ENCODE measurements at regions not wholly inside any gene's neighbourhood (a gene's known extent, or its start where the extent isn't known, plus 50 kb on each side); places are given as distances from the start of the nearest gene placed in this dataset.
A peak's percentile ranks its signal among the peaks of the same experiment; 100 is the strongest.

DNA sequence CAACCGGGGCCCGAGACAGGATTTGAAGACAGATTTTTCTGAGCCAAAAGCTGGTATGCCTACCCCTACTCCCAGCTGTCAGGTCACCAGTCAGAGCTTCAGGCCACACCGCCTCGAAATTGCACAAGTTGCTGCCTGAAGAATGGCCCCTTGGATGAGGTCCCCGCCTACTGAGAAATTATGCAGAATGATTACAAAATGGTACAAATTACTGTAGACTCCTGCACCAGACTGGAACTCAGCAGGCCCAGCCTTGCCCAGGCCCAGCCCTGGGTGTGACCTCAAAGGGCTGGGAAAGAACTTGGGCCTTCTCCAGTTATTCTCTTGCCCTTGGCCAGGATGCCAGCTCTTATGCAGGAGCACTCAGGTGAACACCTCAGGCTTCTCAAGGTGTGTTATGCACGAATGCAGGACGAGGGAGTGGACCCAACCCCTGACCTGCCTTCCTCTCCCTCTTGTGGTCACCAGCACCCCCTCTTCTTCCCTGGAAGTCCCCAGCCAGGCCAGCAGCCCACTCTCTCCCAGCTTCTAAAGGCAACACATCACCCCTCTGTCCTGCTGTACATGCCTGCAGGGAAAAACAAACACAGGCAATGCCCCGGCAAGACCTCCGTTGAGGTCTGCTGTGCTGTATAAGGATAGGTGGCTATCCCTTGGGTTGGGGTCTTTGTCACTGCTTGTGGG lies 88.7 kb upstream of the NAA20 start:
- DNase-seq (ENCODE audit: low spot score): no peak

GRCh38 chr20:19929012-19929360 lies 88.2 kb upstream of the NAA20 start:
- DNase-seq (ENCODE audit: low spot score): no peak

- no peak for DNase-seq (ENCODE audit: low spot score)
Measured at GRCh38 chr20:19929481-19930145, 87.5 kb upstream of the NAA20 start.

DNA sequence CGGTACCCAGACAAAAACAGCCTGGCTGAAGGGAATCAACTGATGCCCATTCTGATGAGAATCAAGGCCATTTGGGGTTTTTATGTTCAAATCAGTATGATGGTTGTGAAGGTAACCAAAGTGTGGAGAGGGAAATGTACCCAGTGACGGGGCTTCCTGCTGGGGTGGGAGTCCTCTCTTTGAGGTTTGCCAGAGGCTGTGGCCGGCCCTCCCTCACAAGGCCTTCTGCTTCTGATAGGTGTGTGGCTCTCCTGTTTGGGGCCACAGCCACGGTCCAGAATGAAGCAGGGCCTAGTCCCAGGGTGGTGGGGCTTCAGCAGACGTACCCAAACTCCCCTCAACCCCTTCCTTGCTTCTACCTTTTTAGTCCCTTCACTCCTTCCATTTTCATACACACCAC lies 86.7 kb upstream of the NAA20 start:
- DNase-seq (ENCODE audit: low spot score): no peak

DNA sequence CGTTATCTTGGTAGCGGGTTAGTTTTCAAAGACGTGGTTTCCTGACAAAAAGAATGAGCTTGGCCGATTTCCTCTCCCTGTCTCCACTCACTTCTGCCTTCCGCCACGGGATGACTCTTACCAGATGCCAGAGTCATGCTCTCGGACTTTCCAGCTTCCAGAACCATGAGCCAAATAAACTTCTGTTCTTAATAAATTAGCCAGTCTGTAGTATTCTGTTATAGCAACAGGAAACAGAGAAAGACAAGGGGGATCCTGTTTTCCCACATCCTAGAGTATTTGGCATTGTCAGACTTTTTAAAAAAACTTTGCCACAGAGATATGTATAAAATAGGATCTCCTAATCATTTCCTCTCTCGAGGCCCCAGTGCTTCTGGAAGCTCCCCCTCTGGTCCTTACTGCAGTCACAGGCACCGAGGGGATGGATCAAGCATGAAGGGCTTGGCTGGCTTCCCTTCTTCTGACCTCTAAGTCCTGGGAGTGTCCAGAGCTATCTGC lies 84.9 kb upstream of the NAA20 start:
- DNase-seq (ENCODE audit: low spot score): no peak

- DNase-seq (ENCODE audit: low spot score): peak; percentile 90
Measured at GRCh38 chr20:19934792-19935491, 82.2 kb upstream of the NAA20 start.

DNA sequence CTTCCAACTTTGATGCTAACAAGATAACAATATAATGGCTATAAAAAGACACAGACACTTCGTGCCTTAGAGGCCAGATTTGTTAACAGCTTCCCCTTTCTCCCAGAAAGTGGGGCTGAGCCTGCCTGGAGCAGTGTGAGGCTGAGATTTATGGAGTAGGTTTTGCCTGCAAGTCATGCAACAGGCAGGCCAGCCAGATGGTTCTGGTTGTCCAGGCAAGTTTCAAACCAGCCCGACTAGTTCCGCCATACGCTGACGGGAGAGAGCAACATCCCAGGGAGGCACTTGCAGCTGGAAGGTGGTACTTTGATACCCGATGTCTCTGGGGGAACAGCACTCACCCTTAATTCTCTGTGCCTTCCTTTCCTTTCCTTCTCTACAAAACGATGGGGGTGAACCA lies 81.3 kb upstream of the NAA20 start:
- DNase-seq (ENCODE audit: low spot score): no peak

DNA sequence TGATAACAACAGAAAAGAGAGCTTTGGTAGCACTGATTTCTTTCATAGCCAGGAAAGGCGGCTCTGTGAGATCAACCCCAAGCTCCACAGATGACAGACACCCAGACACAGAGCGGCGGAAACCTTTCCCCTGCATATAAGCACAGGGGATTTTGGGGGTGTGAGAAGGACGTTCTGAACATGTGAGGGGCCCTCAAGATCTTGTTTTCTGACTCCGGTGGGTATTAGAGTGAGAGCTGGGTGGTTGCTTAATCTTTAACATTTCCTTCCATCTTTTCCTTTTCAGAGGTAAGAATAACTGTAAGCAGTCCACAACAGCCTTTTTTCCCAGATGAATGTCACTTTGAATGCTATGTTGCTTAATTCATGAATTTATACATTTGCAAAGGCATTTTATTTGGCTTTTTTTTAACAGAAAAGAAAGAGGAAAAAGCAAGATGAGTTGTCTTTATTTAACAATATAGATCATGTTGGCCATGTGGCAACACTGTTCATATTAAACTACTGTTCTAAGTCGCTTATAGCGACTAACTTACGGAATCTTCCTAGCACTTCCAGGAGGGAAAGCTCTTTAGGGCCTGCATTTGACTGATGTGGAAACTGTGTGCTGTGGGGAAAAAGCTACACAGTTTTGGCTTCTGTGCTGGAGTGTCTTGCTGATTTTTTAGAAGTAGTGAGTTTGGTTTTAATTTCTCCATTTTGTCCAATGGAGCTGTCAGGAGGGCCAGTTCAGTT lies 80.5 kb upstream of the NAA20 start:
- no peak for DNase-seq (ENCODE audit: low spot score)

DNA sequence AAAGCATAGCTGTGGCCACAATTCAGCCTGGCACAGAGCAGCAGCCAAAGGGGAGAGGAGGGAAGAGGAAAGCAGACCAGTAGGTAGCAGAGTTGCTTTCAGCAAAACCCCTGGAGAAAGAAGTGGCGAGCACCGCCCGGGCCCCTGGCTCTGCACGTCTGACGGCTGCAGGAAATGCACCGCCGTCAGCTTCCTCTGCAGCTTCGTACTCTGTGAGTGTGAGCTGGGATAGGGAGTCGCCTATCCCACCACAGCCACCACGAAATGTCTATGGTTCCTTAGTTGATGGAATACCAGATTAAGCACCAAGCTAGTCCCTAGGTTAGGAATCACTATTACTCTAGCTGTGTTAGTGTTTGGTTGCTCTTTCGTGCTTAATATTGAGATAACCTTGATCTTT lies 79.9 kb upstream of the NAA20 start:
- no peak for DNase-seq (ENCODE audit: low spot score)

- DNase-seq (ENCODE audit: low spot score): no peak
Measured at GRCh38 chr20:19937651-19938420, 79.3 kb upstream of the NAA20 start.

DNA sequence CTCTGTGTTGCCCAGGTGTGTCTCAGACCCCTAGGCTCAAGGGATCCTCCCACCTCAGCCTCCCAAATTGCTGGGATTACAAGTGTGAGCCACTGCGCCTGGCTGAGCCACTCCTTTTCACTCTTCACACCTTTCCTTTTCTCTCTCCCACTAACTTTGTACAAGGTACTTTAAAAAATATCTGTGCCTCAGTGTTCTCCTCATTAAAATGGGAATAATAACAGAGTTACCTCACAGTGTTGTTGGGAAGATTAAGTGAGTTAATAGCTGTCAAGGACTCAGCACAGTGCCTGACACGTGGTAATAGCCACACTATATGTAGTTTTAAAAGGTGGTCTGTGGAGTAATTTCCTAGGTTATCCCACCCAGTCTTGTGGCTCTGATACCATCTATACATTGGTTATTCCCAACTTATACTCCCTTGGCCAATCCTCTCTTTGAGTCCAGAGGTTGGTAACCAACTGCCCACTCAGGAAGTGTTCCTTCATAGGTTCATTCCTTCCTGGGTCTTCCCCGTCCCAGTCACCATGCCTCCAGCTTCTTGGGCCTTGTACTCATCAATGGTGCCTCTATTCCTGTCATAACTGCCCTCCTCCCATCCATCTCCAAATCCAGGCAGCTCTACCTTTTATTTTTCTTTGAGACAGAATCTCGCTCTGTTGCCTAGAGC lies 78.6 kb upstream of the NAA20 start:
- no peak for DNase-seq (ENCODE audit: low spot score)

DNA sequence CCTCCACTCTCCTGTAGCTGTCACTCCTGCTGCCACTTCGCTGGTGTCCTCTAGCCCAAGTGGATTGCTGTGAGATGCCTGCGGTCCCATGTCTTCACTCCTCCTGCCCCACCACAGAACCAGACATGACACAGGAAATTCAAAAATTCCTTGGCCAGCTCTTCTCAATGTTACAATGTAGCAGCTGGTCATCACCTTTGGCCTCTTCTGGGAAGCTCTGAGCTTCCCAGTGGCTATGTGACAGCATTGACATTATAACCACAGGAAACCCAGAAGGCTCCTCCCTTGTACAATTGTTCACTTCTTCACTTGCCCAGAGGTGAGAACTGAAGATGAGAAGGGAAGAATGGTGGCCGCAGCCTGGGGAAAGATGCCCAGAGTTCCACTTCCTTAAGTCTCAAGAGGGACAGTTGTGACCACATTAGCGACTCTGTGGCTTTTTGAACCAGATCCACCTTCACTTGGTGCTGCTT lies 76.1 kb upstream of the NAA20 start:
- DNase-seq (ENCODE audit: low spot score): no peak

GRCh38 chr20:19942611-19943010 lies 74.6 kb upstream of the NAA20 start:
- no peak for DNase-seq (ENCODE audit: low spot score)

DNA sequence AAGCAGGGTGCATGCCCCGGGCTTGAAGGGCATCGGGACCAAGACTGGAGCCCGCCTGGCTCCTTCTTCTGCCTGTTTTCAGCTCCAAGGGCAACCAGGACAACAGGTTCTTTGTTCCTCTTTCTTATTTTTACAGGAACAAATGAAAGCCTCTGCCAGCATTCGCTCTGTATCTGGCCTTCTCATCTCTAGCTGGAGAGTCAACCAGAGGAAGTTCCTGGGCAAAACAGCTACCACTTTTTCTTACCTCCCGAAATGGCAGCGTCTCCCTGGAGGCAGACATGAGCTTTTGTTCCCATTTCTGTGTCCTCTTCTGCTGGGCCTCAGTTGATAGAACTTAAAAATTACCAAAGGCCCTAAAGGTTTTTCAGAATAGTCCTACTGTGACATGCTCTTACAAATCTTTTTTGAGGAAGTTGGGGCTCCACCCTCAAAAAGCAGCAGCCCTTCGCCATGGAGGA lies 74.1 kb upstream of the NAA20 start:
- DNase-seq (ENCODE audit: low spot score): peak; percentile 79

GRCh38 chr20:19944772-19945459 lies 72.2 kb upstream of the NAA20 start:
- no peak for DNase-seq (ENCODE audit: low spot score)

DNA sequence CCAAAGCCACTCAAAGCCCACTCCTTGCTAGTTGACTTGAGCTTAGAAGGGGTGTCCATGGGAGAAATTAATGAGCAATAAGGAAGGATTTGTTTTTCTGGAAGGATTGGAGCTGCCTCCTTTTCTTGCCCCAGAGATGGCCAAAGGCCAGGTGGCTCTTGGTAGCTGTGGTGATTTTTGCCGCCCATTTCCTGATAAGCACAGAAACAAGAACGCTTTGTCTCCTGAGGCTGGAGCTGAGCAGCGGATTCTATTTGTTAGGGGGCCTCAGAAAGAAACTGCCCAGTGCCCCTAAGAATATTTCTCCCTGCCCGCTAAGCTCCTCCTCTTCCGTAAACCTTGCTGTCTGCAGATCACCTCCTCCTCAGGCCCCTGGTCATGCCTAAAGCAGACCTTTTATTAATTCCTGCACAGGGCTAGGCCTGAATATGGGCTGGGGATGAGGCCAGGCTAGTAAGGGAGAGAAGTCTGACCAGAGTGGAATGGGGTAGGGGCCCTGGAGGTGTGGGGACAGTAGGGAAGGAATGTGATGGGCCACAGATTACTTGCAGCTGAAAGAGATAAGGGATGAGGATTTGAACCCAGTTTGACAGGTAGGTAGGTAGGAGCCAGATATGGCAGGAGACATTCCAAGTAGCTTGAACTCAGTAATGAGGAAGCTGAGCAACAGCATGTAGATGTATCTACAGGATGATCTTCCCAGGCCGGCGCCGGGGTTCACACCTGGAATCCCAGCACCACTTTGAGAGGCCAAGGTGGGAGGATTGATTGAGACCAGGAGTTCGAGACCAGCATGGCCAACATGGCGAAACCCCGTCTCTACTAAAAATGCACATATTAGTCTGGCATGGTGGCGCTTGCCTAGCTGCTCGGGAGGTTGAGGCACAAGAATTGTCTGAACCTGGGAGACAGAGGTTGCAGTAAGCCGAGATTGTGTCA lies 71.2 kb upstream of the NAA20 start:
- DNase-seq (ENCODE audit: low spot score): no peak

DNA sequence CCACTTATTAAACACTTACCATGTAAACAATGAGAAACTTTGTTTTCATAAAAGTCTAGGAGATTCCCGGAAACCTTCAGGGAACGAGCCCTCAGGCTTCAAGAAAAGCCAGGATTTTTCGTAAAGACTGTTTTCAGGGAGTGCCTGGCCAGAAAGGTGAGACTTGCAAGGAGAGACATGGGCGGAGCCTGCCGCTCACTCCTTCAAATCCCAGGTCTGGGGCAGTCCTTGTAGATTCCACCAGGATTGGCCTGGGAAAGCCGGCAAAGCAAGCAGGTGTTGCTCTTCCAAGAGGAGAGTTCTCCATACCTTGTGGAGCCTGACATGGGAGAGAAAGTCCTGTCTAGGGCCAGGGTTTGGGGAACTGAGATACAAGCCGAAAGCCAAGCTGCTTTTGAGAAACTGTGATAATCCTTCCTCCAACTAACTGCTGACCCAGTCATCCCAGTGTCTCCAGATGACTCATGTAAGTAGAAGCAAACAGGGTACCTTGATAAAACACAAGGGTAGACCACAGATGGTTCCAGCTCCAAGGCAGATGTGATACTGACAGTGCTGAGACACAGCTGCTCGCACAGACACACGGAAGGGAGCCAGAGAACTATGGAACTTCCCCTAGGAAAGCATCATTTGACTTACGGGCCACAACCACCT lies 69.4 kb upstream of the NAA20 start:
- no peak for DNase-seq (ENCODE audit: low spot score)

- no peak for DNase-seq (ENCODE audit: low spot score)
Measured at GRCh38 chr20:19949195-19949867, 67.8 kb upstream of the NAA20 start.
